ENCODE measurements at regions not wholly inside any gene's neighbourhood (a gene's known extent, or its start where the extent isn't known, plus 50 kb on each side); places are given as distances from the start of the nearest gene placed in this dataset.
"Not testable (repeated sequence)": the region's sequence is repeated elsewhere in the genome, so short reads cannot be mapped to it uniquely, and the experiment has no call there.

GRCh38 chr1:232441036-232441411, 188.9 kb downstream of the SIPA1L2 start:
- no peak for DNase-seq

GRCh38 chr1:232440325-232441035, 189.5 kb downstream of the SIPA1L2 start:
- DNase-seq: no peak

DNA sequence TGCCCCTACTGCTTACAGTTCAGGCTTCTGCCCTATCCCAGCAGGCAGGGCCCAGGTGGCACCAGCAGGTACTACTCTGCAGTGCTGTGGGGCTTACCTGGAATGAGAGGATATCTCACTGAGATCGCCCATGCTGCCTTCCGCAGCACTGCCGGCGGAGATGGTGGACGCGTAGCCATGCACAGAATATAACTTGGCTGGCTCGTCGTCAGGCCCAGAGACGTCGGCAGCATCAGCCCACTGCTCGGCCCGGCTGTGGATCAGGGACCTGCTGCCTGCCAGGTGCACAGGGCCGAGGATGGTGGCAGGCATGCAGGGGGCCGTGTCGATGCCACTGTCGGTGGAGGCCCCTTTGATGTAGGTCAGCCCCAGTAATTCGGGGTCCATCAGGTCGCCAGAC, 190.9 kb downstream of the SIPA1L2 start:
- DNase-seq: no peak

DNA sequence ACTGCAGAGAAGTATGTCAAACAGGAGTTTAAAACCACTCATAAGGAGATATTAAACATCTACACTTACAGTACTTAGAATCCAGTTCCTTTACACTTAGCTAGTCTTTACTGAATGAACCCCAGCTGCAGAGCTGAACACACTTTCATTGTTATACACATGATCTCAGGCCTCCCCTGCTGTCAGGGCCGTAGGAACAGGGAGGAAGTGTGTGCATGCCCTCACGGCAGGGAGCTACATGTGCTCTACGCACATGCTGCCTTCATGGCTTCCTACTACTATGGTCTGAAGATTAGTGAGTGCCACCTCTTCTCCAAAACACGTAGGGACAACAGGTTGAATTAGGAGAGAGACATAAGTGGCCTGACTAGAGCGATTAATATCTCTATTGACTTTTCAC, 191.5 kb downstream of the SIPA1L2 start:
- DNase-seq: no peak

GRCh38 chr1:232437510-232437909, 192.4 kb downstream of the SIPA1L2 start:
- DNase-seq: no peak

DNA sequence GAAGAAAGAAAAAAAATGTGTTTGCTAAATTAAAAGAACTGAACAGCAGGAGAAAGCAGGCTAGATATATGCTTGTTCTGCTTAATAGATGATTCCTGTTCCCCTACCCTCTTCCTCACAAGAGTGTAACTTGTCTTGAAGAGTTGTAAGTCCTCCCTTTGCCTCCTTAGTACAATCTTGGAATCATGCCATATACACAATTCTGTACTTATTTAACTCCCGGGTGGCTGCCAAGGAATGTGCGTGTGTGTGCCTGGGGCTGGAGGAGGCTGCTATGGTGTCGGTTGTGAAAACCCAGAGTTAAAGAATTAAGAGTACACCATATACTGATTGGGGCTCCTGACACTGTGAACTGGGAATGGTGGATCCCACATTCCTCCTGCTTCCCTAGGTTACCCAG, 194.2 kb downstream of the SIPA1L2 start:
- no peak for DNase-seq

DNA sequence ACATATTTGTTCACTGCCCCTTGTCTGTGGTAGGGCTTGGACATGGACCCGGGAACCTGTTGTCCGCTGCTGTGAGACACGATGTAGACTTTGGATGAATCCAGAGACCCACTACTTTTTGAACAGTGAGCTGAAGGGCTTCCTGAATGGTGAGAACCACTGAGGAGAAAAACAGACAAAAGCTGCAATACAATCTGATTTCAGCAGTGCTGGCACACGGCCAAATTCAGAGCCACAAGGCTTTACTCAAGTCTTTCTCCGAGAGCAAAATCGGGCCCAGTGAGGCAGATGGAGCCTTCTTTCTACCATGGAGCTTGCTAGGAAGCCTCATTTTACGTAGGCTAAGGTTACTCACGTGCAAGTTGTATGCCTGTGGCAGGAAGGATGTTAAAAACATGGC, 197.6 kb downstream of the SIPA1L2 start:
- no peak for DNase-seq

- DNase-seq: no peak
These were observed 198.2 kb downstream of the SIPA1L2 start for GRCh38 chr1:232431748-232432147.

- DNase-seq: no peak
These were observed 198.6 kb downstream of the SIPA1L2 start for GRCh38 chr1:232431326-232431725.

DNA sequence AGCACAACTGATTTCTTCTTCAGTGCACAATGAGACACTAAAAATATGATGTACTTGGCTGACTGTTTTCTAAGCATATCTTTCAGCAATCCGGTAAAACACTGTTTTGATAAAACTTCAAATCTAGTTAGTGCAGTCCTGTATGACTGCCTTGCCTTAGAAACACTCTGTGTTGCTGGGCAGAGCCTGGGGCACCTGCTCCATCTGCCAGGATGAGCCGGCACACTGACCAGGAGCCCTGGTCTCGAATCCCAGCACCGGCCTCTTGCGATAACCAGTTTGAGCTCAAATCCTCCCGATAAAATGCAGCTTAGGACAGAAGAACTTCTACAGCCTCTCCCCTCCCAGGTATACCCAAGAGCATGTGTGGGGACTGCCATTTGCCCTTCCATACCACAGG, 199.5 kb downstream of the SIPA1L2 start:
- DNase-seq: no peak

- no peak for DNase-seq
These were observed 201.0 kb downstream of the SIPA1L2 start for GRCh38 chr1:232428786-232429530.

DNA sequence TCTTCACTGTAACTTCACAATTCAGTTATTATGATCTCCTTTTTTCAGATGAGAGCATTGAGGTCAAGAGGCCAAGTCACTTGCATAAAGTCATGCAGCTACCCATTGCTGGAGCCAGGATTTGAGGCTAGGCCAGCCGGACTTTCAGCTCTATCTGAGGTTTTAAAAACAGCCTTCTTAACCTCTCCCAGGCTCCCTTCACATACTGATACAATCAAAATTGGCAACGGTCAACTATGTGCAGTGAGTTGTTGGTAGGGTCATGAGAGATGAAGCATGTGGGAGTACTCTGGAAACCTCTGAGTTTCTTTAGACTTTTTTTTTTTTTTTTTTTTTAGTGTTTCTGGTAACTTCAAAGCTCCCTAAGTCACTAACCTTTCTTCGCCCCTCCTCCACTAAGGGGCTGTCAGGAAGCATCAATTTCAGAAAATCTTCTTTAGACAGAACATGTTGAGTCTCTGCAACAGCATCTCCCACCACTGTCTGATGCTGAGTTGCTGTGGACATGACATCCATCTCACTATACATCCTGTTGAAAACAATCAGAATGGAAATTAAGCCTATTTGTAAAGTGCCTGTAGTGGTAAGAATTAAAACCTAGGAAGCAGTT, 201.8 kb downstream of the SIPA1L2 start:
- DNase-seq: no peak

- no peak for DNase-seq
These were observed 203.1 kb downstream of the SIPA1L2 start for GRCh38 chr1:232426801-232427200.

DNA sequence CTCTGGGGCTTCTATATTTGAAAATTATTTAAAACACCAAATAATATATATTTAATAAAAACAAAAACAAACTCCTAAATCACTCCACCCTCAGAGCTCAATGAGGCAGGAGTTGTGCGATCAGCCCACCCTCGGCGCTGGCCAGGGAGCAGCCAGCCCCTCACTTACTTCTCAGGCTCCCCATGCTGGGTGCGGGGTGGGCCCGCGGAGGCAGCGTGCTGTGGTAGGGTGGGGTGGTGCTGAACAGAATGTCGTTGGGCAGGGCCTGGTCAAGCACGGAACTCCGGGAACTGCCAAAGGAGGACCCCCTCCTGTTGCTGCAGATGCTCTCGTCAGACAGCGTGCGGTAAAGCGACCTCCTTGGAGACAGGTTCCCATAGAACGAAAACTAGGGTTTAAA, 204.5 kb downstream of the SIPA1L2 start:
- DNase-seq: no peak

- DNase-seq: no peak
These were observed 206.3 kb downstream of the SIPA1L2 start for GRCh38 chr1:232423591-232423990.

DNA sequence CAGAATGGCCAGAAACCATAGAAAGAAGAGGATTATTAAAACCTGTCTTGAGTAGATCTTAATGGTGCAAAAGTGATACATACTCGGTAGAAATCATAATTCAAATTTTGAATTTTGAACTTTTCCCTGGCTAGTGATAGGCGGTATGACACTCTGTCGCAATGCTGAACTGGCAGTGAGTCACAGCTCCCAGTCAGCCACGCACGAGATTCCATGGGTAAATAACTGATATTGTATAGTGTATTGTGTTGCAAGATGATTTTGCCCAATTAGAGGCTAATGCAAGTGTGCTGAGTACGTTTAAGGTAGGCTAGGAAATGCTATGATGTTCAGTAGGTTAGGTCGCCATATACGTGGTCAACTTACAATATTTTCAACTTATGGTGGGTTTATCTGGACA, 207.0 kb downstream of the SIPA1L2 start:
- DNase-seq: no peak

- DNase-seq: no peak
These were observed 207.8 kb downstream of the SIPA1L2 start for GRCh38 chr1:232422098-232422497.

DNA sequence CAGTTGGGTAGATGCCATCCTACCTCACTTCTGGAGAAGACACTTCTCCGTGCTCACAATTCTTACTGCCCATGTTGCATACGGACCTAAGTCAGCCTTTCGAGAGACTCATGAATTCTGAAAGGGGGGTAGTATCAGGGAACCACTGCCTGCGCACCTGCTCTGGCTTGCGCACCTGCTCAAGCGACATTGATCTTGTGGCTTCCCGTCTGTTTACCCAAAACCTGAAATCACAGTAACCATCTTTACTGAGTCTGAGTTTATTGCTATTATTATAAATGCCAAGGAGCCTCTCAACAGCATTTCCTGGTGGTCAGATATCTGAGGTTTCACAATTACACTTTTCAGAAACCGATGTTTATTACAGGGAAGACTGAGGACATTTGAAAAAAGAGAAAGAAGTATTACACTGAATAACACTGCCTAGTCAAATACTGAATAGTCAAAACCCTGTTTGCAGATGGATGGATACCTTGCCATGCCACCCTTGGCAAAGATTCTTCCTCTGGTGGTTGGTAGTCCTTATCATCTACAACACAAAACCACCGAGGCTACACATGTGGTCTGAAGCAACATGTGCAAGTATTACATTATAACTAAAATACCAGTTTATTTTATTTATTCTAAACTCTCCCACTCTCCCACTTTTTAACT, 208.7 kb downstream of the SIPA1L2 start:
- DNase-seq: peak; percentile 73

DNA sequence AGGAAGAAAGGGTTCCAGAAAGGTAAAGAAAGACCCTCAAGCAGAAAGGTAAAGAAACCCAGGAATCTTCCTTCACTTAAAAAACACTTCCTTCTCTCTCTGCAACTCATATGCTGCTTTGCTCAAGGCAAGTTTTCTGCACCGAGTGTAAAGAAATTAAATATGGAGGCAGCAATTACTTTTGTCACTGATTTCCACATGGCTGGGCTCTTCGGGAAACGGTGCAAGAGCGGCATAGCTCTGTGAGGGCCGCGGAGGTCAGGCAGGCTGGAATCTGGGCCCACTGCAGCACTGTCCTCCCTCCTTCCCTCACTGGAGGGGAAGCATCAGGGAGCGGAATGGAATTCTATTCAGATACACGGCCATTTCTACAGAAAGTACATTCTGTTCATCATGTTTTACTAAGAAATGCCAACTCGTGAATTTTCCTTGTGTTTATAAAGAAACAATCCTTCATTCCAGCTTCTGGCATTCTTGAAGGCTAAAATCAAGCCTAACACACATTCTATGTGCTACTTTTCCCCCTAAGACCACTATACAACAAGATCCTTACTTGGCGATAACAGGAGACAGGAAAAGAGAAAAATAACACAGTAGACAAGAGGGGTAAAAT, 212.2 kb downstream of the SIPA1L2 start:
- DNase-seq: no peak

DNA sequence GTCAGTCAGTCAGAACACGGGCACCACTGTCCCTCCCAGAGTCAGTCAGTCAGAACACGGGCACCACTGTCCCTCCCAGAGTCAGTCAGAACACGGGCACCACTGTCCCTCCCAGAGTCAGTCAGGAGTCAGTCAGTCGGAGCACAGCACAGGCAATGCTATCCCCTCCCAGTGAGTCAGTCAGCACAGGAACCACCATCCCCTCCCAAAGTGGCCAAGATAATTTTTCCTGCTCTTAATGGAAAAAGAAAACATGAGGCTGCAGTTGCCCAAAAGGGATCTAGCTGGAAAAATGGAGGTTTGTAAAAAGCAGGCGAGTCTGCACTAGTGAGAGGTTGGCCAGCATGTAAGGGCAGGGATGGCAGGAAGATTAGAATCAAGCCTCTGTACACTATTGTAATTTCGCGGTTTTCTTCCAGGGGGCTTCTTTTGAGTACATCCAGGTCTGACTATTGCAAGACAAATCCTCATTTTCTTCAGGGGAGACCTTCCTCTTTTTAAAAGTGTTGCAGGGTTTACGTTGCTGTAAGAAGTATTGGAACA, 213.8 kb downstream of the SIPA1L2 start:
- DNase-seq: no peak

- not testable (repeated sequence) for DNase-seq
These were observed 214.5 kb downstream of the SIPA1L2 start for GRCh38 chr1:232415481-232415880.

DNA sequence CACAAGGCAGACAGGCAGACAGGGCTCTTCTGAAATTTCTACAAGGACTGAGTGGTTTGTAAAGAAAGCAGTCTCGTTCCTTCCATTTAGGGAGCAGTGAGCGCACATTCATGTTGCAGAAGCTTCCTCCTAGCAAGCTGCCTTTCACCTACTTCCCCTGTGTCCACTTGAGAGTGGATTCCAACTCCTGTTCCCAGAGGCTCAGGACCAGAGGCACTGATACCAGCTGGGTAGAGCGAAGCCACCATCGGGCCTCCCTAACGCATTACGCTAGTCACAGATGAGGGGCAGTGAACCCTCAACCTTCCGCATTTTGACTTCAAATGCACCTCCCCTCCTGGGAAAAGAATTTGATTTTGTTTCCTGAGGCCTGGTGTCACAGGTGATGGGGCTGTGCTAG, 215.8 kb downstream of the SIPA1L2 start:
- no peak for DNase-seq

DNA sequence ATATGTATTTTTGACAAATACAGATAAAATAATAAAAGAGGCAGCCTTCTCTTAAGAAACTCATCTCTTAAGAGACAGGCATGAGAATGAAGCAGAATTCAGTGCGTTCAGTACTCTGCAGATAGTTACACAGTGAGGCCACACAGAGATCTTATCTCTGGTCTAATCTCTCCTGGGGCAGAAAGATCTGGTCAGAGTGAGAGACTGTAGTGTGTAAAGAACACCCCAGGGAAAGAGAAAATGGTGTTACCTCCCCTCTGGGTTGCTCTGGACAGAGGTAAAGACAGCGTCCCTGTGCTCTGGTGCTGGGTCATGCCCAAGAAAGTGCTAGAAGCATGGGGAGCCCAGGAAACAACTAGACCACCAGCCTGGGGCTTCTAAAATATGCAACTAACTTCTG, 216.3 kb downstream of the SIPA1L2 start:
- DNase-seq: no peak
